ENCODE measurements at regions not wholly inside any gene's neighbourhood (a gene's known extent, or its start where the extent isn't known, plus 50 kb on each side); places are given as distances from the start of the nearest gene placed in this dataset.
A peak's percentile ranks its signal among the peaks of the same experiment; 100 is the strongest.

GRCh38 chr20:21456207-21456606 lies 57.7 kb downstream of the NKX2-2 start:
- no peak for DNase-seq

GRCh38 chr20:21453690-21454089 lies 56.4 kb upstream of the NKX2-4 start:
- no peak for DNase-seq

GRCh38 chr20:21450572-21450971 lies 53.2 kb upstream of the NKX2-4 start:
- DNase-seq: peak; percentile 8
